Large intestine (tissue), 3 donors: ENCODE measurements at regions not wholly inside any gene's neighbourhood (a gene's known extent, or its start where the extent isn't known, plus 50 kb on each side); places are given as distances from the start of the nearest gene placed in this dataset.

Experiments used
- DNase-seq, 2 donors: peaks; one replicate each; pipeline versions ENCODE4 v3.0.0 to v3.0.0-alpha.2; 2013
- H3K27ac ChIP-seq: one replicate; pipeline ENCODE4 v1.5.1; 2013; ENCODE audit warnings: low read length
- H3K27me3 ChIP-seq: 2 replicates; pipeline ENCODE4 v1.6.1; 2013; ENCODE audit warnings: low read length; ENCODE audit not compliant: control insufficient read depth, insufficient read depth
- H3K36me3 ChIP-seq: 2 replicates; pipeline ENCODE4 v1.6.1; 2013; ENCODE audit warnings: low read length; ENCODE audit not compliant: control insufficient read depth, insufficient read depth
- H3K4me1 ChIP-seq: one replicate; pipeline ENCODE4 v1.6.1; 2013; ENCODE audit warnings: low read length; ENCODE audit not compliant: control insufficient read depth, insufficient read depth
- H3K4me3 ChIP-seq: one replicate; pipeline ENCODE4 v1.5.1; 2013; ENCODE audit warnings: low read length
- H3K9me3 ChIP-seq: one replicate; pipeline ENCODE4 v1.6.1; 2013; ENCODE audit warnings: mild to moderate bottlenecking, low read depth, low read length, moderate library complexity; ENCODE audit not compliant: control insufficient read depth
- WGBS: methylation state at CpG from one replicate; pipeline ENCODE4 v1.1.5; 2013; ENCODE audit warnings: low lambda C conversion rate; ENCODE audit not compliant: insufficient coverage; 5-methylcytosine and 5-hydroxymethylcytosine counted together

DNA sequence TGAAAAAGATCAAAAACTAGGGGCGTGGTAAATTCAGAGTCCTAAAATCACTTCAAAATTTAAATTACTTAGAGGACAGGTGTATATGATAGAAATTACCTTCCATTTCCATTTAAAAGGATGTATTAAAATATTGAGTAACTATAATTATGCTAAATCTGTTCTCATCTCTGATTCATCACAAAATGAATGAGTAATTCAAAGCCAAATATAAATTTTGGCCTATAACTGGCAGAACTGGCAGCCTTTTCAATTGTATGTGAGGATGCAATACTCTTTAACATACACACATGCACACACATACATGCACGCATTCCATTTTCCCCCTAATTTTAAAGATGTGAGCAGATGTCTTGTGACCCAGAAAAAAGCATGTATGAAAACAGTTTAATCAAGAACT, 194.6 kb downstream of the EPM2A start:
- H3K9me3 ChIP-seq: no peaks in the 10 kb centered on the region
- no peaks in the 10 kb centered on the region for H3K36me3 ChIP-seq
- WGBS: no CpG with 5 or more reads among the region's 2 CpGs
- H3K4me1 ChIP-seq: no peaks in the 10 kb centered on the region
- H3K4me3 ChIP-seq: no peak overlapping the region
- no peaks in the 10 kb centered on the region for H3K27me3 ChIP-seq
- DNase-seq: no peak
- H3K27ac ChIP-seq: no peak overlapping the region

DNA sequence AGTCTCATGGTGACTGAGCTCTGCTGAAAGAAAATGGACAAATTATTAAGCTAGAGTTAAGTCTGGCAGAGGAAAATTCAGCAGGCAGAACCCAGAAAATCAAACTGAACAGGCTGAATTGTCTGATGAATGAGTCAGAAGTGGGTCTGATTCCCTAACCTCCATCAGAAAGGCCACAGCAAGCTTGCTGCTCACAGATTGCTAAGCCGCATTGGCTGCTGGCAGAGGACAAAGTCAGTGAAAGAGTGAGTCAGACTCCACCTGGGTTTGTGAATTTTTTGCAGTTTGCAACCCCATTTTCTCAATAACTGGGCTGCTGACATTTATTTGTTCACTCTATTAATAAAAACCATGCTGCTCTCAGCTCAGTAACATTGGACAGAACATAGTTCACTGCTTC, 191.3 kb downstream of the EPM2A start:
- no peaks in the 10 kb centered on the region for H3K9me3 ChIP-seq
- H3K4me1 ChIP-seq: no peaks in the 10 kb centered on the region
- no CpG with 5 or more reads among the region's 1 CpG for WGBS
- no peak overlapping the region for H3K4me3 ChIP-seq
- H3K36me3 ChIP-seq: no peaks in the 10 kb centered on the region
- H3K27me3 ChIP-seq: no peaks in the 10 kb centered on the region
- no peak for DNase-seq
- H3K27ac ChIP-seq: no peak overlapping the region

DNA sequence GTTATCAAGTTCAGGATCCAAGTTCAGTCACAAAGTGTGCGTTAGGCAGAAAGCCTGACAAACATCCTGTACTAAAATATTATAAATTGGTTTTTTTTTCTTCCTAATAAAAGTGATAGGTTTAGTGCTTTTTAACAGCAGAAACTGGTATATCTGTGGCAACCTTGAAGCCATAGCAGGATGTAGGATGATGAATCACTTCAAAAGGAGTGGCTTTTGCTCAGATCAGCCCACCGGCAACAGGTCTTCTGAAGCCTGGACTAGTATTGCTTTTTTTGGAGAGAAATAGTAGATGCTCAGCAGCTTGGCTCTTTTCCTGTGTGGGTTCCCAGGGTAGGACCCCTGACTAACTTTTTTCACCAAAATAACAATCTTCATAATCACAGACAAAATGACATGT, 190.8 kb downstream of the EPM2A start:
- no peak overlapping the region for H3K4me3 ChIP-seq
- H3K27ac ChIP-seq: no peak overlapping the region
- H3K9me3 ChIP-seq: no peaks in the 10 kb centered on the region
- H3K27me3 ChIP-seq: no peaks in the 10 kb centered on the region
- no peaks in the 10 kb centered on the region for H3K36me3 ChIP-seq
- no peak for DNase-seq
- H3K4me1 ChIP-seq: no peaks in the 10 kb centered on the region
- WGBS: no CpG with 5 or more reads among the region's 2 CpGs

DNA sequence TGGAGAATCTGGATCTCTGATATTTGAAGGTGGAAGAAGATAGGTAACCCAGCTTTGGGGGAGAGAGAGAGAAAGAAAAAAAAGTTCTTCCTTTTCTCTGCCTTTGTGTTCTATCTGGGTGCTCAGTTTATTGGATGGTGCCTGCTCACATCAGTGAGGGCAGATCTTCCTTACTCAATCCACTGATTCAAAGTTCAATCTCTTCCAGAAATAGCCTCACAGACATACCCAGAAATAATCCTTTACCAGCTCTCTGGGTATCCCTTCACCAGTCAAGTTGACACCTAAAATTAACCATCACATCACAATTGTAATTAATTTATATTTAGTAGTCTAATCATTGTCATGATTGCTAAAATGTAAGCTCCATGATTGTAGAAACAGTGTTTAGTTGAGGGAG, 189.1 kb downstream of the EPM2A start:
- no peak for DNase-seq
- H3K27me3 ChIP-seq: no peaks in the 10 kb centered on the region
- H3K4me1 ChIP-seq: no peaks in the 10 kb centered on the region
- H3K27ac ChIP-seq: no peak overlapping the region
- no peak overlapping the region for H3K4me3 ChIP-seq
- H3K36me3 ChIP-seq: no peaks in the 10 kb centered on the region
- no peaks in the 10 kb centered on the region for H3K9me3 ChIP-seq

DNA sequence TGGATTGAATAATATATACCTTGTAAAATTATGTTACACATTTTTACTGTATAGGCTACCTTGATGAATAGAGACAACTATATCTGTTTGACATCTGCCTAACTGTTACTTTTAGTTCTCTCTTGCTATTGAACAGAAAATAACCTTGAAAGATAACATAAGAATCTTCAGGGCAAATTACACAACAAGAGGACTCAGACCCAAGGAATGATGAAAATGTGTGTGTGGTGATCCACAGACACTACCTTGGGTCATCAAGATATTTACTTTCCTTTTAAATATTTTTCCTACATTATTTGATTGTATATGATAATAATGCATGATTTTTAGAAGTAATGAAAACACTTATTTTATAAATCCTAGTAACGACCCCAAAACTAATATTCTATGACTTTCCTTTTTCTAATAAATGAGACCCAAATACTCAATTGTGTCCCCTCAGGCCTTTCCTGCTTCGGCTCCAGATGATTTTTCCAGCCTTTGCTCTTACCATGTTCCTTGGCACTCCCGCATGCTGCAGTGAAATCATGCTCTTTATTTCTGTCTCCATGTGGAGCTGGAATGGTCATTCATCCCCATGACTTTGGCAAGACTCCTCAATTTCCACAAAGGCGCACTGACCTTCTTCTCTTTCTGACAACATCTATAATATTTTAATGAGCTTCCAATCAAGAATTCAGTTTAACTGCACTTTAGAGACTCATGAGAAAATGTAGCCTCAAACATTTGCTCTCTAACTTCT, 187.6 kb downstream of the EPM2A start:
- Histone ChIP-seq H3K27me3 (no peaks in the 10 kb centered on the region), H3K4me3 (no peak overlapping the region), H3K27ac (no peak overlapping the region), H3K4me1 (no peaks in the 10 kb centered on the region), H3K9me3 (no peaks in the 10 kb centered on the region), H3K36me3 (no peaks in the 10 kb centered on the region)
- DNase-seq: no peak
- WGBS: 100% methylated on average over 2 of the region's 4 CpGs

DNA sequence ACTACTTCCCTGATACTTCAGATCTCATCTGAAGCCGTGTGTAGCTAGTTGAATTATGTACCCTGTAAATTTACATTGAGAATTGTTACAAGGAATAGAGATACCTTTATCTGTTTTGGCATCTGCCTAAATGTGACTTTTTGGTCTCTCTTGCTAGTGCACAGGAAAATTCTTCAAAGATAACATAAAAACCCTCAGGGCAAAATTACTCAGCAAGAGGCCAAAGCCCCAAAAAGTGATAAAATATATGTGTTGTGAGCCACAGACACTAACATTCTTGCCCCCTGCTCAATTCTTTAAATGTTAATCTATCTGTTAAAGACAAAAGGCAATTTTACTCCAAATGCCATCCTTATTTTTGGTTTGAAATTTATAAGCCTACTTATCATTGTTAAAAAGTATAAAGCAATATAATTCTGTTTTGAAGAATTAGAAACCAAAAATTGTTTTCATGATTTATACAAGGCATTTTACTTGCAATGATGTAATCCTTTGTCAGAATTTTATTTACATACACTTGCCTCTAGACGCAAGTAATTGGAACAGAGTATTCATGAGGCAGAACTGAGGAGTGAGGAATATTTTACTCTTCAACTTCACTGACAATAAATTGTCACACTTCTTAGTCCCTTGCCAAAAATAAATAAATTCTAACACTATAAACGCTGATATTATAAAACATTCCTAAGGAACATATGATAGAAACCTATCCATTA, 186.2 kb downstream of the EPM2A start:
- Histone ChIP-seq H3K27ac (no peak overlapping the region), H3K4me3 (no peak overlapping the region), H3K9me3 (no peaks in the 10 kb centered on the region), H3K27me3 (no peaks in the 10 kb centered on the region), H3K4me1 (no peaks in the 10 kb centered on the region), H3K36me3 (no peaks in the 10 kb centered on the region)
- no peak for DNase-seq
- WGBS: 100% methylated on average over 1 of the region's 3 CpGs

DNA sequence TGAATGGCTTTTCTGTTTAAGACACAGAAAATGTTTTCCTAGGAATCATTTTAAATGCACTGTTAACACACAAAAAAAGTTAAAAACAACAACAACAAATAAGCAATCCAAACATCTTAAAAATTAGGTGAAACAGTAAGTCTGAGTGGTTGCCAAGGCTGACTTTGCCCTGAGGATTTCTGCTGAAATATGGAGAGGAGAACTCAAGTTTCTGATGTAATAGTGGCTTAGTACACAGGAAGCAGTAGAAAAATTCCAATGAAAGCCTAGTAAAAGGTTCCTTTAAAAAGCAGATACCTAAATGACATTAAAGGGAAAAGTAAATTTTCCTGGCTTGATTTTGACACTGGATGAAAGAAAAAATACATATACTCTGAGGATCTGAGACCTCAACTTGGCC, 184.2 kb downstream of the EPM2A start:
- Histone ChIP-seq H3K9me3 (no peaks in the 10 kb centered on the region), H3K27me3 (no peaks in the 10 kb centered on the region), H3K27ac (no peak overlapping the region), H3K4me1 (no peaks in the 10 kb centered on the region), H3K36me3 (no peaks in the 10 kb centered on the region), H3K4me3 (no peak overlapping the region)
- no peak for DNase-seq

DNA sequence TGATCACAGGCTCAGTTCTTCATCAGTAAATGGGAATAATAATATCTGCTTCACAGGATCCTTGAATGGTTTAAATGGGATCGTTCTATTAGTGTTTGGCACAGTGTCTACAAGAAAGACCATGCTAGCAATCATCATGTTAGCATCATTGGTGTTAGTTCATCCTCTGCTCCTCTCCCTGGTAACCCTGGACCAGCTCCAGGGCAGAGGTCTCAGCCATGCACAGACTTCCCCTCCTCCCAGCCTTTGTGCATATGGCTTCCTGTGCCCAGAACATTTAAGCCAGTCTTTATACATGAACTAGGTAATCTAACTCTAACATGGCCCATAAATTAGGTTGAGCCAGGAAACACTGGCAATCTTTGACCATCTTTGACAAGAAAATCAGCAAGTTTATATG, 180.2 kb downstream of the EPM2A start:
- no peak for DNase-seq
- Histone ChIP-seq H3K4me3 (no peak overlapping the region), H3K4me1 (no peaks in the 10 kb centered on the region), H3K9me3 (no peaks in the 10 kb centered on the region), H3K36me3 (no peaks in the 10 kb centered on the region), H3K27ac (no peak overlapping the region), H3K27me3 (no peaks in the 10 kb centered on the region)
- WGBS: no CpG with 5 or more reads among the region's 1 CpG

DNA sequence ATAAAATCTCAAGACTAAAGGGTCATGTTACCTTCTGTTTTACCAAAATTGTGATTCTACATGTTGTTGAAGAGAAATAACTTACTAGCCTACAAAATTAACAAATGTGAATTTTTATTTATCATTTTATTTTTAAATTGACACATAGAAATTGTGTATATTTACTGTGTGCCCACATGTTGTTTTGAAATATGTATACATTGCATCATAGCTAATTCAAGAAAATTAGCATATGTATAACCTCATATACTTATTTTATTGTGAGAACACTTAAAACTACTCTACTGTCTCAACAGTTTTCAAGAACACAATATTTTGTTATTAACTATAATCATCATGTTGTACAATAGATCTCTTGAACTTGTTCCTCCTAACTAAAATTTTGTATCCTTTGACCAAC, 177.8 kb downstream of the EPM2A start:
- no peak overlapping the region for H3K27ac ChIP-seq
- no peaks in the 10 kb centered on the region for H3K4me1 ChIP-seq
- no peaks in the 10 kb centered on the region for H3K27me3 ChIP-seq
- no peak overlapping the region for H3K4me3 ChIP-seq
- no peaks in the 10 kb centered on the region for H3K9me3 ChIP-seq
- H3K36me3 ChIP-seq: no peaks in the 10 kb centered on the region
- DNase-seq: no peak

DNA sequence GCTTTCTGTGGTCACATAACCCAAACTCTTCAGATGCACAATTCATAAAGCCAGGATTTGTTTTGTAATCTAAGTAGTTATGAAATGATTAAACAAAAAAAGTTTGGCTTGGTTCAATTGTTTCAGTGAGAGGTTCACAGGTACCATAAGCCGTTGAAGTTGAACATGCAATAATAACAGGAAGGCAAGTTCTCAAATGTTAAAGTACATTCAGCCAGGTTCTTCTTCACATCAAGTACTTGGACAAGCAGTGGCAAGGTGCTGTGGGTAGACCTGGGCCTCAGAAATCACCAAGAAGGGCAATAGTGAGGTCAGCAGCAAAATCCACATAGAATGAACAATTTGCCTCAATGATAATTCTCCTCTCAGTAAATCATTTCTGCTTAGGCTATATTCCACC, 175.5 kb downstream of the EPM2A start:
- no peaks in the 10 kb centered on the region for H3K4me1 ChIP-seq
- WGBS: no CpG with 5 or more reads among the region's 1 CpG
- H3K27me3 ChIP-seq: no peaks in the 10 kb centered on the region
- H3K9me3 ChIP-seq: no peaks in the 10 kb centered on the region
- no peak overlapping the region for H3K27ac ChIP-seq
- no peak overlapping the region for H3K4me3 ChIP-seq
- no peaks in the 10 kb centered on the region for H3K36me3 ChIP-seq
- DNase-seq: no peak
